Islet precursor cell (in vitro differentiated cells): ENCODE measurements at regions not wholly inside any gene's neighbourhood (a gene's known extent, or its start where the extent isn't known, plus 50 kb on each side); places are given as distances from the start of the nearest gene placed in this dataset.
"Not testable (repeated sequence)": the region's sequence is repeated elsewhere in the genome, so short reads cannot be mapped to it uniquely, and the experiment has no call there.

Experiments used
- DNase-seq: peaks from one replicate; pipeline ENCODE4 v3.0.0-alpha.2; 2018

- no peak for DNase-seq
These were observed 885.7 kb upstream of the RAG2 start for GRCh38 chr11:37483761-37484160.

GRCh38 chr11:37474889-37475288, 876.9 kb upstream of the RAG2 start:
- DNase-seq, result no peak

- no peak for DNase-seq
These were observed 870.3 kb upstream of the RAG2 start for GRCh38 chr11:37468344-37468743.

GRCh38 chr11:37465221-37465620, 867.2 kb upstream of the RAG2 start:
- no peak for DNase-seq

GRCh38 chr11:37459456-37459855, 861.4 kb upstream of the RAG2 start:
- DNase-seq, result no peak

GRCh38 chr11:37456746-37457145, 858.7 kb upstream of the RAG2 start:
- DNase-seq, result no peak

- no peak for DNase-seq
These were observed 853.9 kb upstream of the RAG2 start for GRCh38 chr11:37451903-37452302.

GRCh38 chr11:37450613-37451012, 852.6 kb upstream of the RAG2 start:
- no peak for DNase-seq

- no peak for DNase-seq
These were observed 851.1 kb upstream of the RAG2 start for GRCh38 chr11:37449146-37449545.

GRCh38 chr11:37442576-37442975, 844.5 kb upstream of the RAG2 start:
- DNase-seq, result no peak

- DNase-seq, result not testable (repeated sequence)
These were observed 833.7 kb upstream of the RAG2 start for GRCh38 chr11:37431633-37432230.

- DNase-seq, result not testable (repeated sequence)
These were observed 833.1 kb upstream of the RAG2 start for GRCh38 chr11:37430966-37431632.

- no peak for DNase-seq
These were observed 824.5 kb upstream of the RAG2 start for GRCh38 chr11:37422511-37422910.

- no peak for DNase-seq
These were observed 813.3 kb upstream of the RAG2 start for GRCh38 chr11:37411289-37411688.

GRCh38 chr11:37409124-37409523, 811.1 kb upstream of the RAG2 start:
- DNase-seq, result no peak

GRCh38 chr11:37407461-37407860, 809.4 kb upstream of the RAG2 start:
- DNase-seq, result no peak

- DNase-seq, result no peak
These were observed 808.6 kb upstream of the RAG2 start for GRCh38 chr11:37406651-37407050.

- no peak for DNase-seq
These were observed 806.2 kb upstream of the RAG2 start for GRCh38 chr11:37404231-37404630.

GRCh38 chr11:37402663-37403062, 804.6 kb upstream of the RAG2 start:
- DNase-seq, result no peak

GRCh38 chr11:37394236-37394870, 796.3 kb upstream of the RAG2 start:
- DNase-seq, result no peak

GRCh38 chr11:37391615-37392014, 793.6 kb upstream of the RAG2 start:
- DNase-seq, result no peak

GRCh38 chr11:37390576-37391083, 792.6 kb upstream of the RAG2 start:
- DNase-seq, result no peak

GRCh38 chr11:37378958-37379357, 780.9 kb upstream of the RAG2 start:
- DNase-seq, result no peak

GRCh38 chr11:37372667-37373066, 774.6 kb upstream of the RAG2 start:
- no peak for DNase-seq
